ENCODE measurements at regions not wholly inside any gene's neighbourhood (a gene's known extent, or its start where the extent isn't known, plus 50 kb on each side); places are given as distances from the start of the nearest gene placed in this dataset.

DNA sequence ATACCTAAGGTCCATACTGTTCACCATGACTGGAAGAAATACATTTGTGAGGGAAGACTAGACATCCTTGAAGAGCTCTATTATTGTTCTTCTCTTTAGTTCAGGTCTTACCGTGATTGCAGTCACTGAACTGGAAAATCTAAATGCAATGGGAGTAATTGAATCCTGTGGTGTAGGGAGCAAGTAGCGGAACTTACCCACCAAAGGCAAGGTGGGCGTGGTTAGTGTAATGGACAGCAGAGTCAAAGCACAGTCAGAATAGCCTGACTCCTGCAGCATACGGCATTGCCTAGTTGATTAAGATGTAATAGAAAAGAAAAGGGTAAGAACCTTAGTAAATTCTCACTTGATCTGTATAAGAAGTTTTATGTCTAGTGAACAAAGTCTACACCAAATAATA, 679.7 kb upstream of the EPHA7 start:
- Histone ChIP-seq H3K9ac (ENCODE audit: low read depth in 2 of 2, low read length in 2 of 2) (no peak overlapping the region), H3K9me3 (no peaks in the 10 kb centered on the region), H3K36me3 (no peaks in the 10 kb centered on the region), H3K27ac (no peak overlapping the region), H3K27me3 (no peaks in the 10 kb centered on the region), H3K4me1 (no peaks in the 10 kb centered on the region), H3K4me3 (no peak overlapping the region)
- DNase-seq = no peak
- intact Hi-C loops (cut with DNase I) = no loop called here
- TF ChIP-seq, protein P1, sequence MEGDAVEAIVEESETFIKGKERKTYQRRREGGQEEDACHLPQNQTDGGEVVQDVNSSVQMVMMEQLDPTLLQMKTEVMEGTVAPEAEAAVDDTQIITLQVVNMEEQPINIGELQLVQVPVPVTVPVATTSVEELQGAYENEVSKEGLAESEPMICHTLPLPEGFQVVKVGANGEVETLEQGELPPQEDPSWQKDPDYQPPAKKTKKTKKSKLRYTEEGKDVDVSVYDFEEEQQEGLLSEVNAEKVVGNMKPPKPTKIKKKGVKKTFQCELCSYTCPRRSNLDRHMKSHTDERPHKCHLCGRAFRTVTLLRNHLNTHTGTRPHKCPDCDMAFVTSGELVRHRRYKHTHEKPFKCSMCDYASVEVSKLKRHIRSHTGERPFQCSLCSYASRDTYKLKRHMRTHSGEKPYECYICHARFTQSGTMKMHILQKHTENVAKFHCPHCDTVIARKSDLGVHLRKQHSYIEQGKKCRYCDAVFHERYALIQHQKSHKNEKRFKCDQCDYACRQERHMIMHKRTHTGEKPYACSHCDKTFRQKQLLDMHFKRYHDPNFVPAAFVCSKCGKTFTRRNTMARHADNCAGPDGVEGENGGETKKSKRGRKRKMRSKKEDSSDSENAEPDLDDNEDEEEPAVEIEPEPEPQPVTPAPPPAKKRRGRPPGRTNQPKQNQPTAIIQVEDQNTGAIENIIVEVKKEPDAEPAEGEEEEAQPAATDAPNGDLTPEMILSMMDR (IDR thresholded peaks at IDR 0.05) = no peak

DNA sequence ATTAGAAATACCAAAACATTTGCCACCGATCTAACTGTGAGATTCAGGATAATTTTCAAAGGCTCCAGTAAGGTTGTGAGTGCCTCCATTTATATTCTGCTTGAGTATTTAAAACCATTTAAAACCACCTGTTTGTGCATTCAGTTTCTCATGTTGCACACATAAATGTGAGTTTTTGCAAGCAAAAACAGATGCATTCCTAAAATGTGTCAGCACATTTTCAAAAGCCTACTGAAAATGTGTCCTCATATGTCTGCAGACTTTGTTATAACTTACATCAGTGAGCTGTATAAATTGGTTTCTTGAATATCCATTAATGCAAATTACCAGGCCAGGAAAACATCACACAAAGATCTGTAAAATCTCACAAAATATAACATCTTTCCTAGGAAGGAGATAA, 676.6 kb upstream of the EPHA7 start:
- TF ChIP-seq, protein P1 (IDR thresholded peaks at IDR 0.05) = no peak
- Histone ChIP-seq H3K27me3 (no peaks in the 10 kb centered on the region), H3K9me3 (no peaks in the 10 kb centered on the region), H3K4me3 (no peak overlapping the region), H3K4me1 (no peaks in the 10 kb centered on the region), H3K9ac (ENCODE audit: low read depth in 2 of 2, low read length in 2 of 2) (no peak overlapping the region), H3K27ac (no peak overlapping the region), H3K36me3 (no peaks in the 10 kb centered on the region)
- DNase-seq = no peak
- intact Hi-C loops (cut with DNase I) = no loop called here

DNA sequence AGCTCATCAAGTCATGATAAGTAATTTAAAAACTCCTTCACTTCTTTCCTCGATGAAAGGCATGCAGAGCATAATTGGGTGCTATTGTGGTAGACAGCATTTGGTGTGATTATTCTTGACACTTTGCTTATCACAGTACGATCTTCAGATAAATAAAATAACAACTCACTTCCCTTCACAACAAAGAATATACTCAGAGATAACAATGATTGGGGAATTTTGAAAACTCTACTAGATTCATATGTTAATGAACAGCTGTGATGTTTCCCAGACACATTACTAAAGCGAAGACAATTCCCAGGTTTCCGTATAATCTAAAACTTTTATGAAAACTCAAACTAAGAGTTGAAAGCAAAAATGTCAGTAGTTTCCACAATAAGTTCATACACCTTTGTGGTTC, 670.6 kb upstream of the EPHA7 start:
- intact Hi-C loops (cut with DNase I) = no loop called here
- no peak overlapping the region for H3K27ac ChIP-seq
- TF ChIP-seq, protein P1 (IDR thresholded peaks at IDR 0.05) = no peak
- no peaks in the 10 kb centered on the region for H3K9me3 ChIP-seq
- H3K4me3 ChIP-seq = no peak overlapping the region
- H3K27me3 ChIP-seq = no peaks in the 10 kb centered on the region
- DNase-seq = no peak
- no peaks in the 10 kb centered on the region for H3K4me1 ChIP-seq
- no peak overlapping the region for H3K9ac ChIP-seq (ENCODE audit: low read depth in 2 of 2, low read length in 2 of 2)
- no peaks in the 10 kb centered on the region for H3K36me3 ChIP-seq

DNA sequence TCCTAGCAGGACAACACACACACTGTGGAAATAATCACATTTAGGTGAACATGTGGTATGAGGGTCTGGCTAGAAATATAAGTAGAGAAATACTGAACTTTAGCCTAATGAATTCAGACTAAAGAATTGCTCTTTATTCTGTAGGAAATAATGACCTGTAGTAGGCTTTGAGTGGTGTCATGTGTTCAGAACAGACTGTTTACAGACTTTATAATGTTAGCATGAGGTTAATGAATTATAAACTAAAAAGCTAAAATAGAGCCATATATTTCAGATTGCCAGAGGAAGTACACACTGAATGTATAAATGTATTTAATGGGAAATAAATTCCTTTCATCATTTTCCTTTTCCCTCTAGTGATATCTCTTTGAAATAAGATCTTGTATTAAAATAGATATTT, 669.5 kb upstream of the EPHA7 start:
- Histone ChIP-seq H3K9ac (ENCODE audit: low read depth in 2 of 2, low read length in 2 of 2) (no peak overlapping the region), H3K4me3 (no peak overlapping the region), H3K4me1 (no peaks in the 10 kb centered on the region), H3K27me3 (no peaks in the 10 kb centered on the region), H3K36me3 (no peaks in the 10 kb centered on the region), H3K27ac (no peak overlapping the region), H3K9me3 (no peaks in the 10 kb centered on the region)
- intact Hi-C loops (cut with DNase I) = no loop called here
- TF ChIP-seq, protein P1 (IDR thresholded peaks at IDR 0.05) = no peak
- DNase-seq = no peak

DNA sequence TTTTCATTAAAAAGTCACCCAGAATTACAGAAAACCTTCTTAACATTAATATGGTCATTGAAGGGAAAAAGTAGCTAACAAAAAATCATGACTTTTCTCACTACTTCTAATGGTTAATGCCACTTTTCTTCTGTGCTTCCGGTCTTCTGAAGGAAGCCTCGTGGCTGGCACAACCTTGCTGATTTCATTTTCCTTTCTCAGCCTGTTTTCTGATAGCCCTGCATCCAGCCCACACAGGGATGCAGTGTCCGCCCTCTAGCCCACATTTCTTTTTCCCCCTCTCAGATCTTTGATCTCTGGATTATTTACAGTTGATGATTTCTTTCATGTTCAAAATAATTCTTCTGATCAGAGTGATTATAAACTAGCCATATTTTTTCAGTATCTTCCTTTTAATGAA, 655.4 kb upstream of the EPHA7 start:
- TF ChIP-seq, protein P1 (IDR thresholded peaks at IDR 0.05) = no peak
- Histone ChIP-seq H3K4me1 (no peaks in the 10 kb centered on the region), H3K9me3 (no peaks in the 10 kb centered on the region), H3K27me3 (no peaks in the 10 kb centered on the region), H3K36me3 (no peaks in the 10 kb centered on the region), H3K27ac (no peak overlapping the region), H3K9ac (ENCODE audit: low read depth in 2 of 2, low read length in 2 of 2) (no peak overlapping the region), H3K4me3 (no peak overlapping the region)
- intact Hi-C loops (cut with DNase I) = no loop called here
- no peak for DNase-seq

DNA sequence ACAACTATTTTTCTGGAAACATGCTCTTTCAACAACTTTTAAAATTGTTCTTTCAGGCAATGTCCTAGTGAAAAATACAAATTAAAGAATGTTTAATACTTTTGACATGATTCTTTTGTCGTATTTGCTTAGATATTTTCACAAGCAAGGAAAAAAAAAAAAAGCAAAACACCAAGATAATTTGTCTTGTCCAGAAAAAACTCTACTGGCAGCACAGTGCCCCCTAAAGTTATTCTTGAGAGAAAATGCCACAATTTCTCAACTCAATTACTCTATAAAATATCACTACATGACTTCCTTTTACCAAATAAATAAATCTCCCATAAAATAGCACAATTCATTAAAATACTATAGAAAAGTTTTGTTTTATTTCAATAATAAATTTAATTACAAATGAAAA, 652.5 kb upstream of the EPHA7 start:
- intact Hi-C loops (cut with DNase I) = no loop called here
- Histone ChIP-seq H3K4me3 (no peak overlapping the region), H3K36me3 (no peaks in the 10 kb centered on the region), H3K9me3 (no peaks in the 10 kb centered on the region), H3K27me3 (no peaks in the 10 kb centered on the region), H3K9ac (ENCODE audit: low read depth in 2 of 2, low read length in 2 of 2) (no peak overlapping the region), H3K4me1 (no peaks in the 10 kb centered on the region), H3K27ac (no peak overlapping the region)
- DNase-seq = no peak
- TF ChIP-seq, protein P1 (IDR thresholded peaks at IDR 0.05) = no peak
